ENCODE measurements at regions not wholly inside any gene's neighbourhood (a gene's known extent, or its start where the extent isn't known, plus 50 kb on each side); places are given as distances from the start of the nearest gene placed in this dataset.

- no peak for DNase-seq
Observed at GRCh38 chr6:97819710-97820109, 536.7 kb upstream of the MMS22L start.

DNA sequence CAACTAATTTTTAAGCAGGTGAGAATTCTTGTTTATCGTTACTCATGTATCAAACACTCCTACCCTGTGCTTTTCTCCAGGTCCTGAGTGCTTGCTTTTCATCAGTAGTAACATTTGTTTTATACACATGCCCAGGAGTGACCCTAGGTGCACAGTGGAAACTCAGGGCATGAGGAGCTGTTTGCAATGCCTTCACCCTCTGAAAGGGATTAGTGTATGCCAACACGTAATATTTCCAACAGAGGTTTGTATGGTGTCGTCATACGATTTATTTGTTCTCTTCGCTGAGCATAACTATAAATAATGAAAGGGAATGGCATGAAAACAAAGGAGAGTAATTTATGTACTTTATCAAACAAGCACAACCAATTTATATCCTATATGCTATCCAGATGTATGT, 537.4 kb upstream of the MMS22L start:
- DNase-seq: no peak

GRCh38 chr6:97822632-97823031, 539.6 kb upstream of the MMS22L start:
- DNase-seq: no peak

- DNase-seq: peak; percentile 86
Observed at GRCh38 chr6:97841763-97842162, 558.7 kb upstream of the MMS22L start.

- DNase-seq: no peak
Observed at GRCh38 chr6:97842521-97842920, 559.5 kb upstream of the MMS22L start.

DNA sequence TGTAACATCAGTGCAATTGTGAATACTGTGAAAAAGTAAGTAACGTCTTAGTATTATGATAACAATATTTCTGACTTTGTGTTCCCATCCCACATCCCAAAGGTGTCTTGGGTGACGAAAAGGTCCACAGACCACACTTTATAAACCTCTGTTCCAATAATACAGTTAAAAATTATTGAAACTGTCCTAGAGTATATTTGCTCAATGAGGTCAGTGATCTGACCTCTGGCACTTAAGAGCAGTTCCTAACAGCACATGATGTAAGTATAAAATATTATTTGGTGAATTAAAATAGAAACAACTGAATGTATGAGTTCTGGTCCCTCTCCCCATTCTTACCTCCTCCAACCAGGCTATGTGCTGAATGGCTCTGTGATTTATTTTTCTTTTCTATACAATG, 566.4 kb upstream of the MMS22L start:
- no peak for DNase-seq

DNA sequence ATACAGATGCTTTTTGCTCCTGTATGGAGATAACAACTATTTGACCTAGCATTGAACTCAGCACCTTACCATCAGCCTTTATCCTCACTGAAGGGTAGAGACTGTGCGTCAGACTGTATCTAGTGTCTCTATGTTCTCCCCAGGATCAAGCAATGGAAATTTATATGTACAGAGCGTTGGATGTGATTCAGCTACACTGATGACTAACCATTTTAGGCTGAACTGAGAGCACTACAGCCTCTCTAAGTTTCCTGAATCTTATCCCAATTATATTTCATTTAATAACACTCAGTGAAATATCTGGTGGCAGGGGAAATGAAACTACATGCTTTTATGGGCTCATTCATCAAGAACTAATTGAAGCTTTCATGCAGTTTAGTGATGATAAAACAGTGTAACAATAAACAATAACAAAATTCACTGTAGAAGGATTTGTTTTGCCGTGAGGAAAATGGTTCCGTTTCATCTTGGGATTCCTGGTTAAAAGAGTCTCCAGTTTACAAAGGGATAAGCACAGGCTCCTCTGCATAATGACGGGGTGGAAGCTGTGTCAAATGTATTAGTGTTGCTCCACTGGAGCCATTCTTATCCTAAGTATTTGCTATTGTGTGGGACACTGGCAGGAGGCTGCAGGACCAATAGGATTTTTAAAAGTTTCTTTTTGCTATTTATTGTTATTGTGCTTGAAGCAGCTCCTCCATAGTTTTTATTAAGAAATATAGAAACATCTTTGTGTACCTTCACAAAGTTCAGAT, 567.6 kb upstream of the MMS22L start:
- DNase-seq: peak; percentile 50

DNA sequence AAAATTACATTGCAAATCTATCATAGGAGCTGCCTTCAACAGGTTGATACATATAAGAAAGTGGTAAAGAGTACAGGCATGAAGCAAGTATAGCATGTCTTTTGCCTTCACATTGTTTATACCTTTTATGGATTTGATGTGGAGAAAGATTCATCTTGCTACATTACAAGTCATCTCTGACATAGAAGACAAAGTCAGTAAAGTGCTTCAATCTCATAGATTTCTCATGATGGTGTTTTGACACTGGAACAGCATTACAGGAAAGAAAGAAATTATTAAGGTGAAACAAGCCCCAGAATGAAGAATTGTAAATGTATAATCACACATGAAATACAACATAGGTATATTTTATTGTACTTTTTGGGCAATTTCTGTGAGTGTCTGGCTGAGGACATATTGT, 580.7 kb upstream of the MMS22L start:
- DNase-seq: no peak

DNA sequence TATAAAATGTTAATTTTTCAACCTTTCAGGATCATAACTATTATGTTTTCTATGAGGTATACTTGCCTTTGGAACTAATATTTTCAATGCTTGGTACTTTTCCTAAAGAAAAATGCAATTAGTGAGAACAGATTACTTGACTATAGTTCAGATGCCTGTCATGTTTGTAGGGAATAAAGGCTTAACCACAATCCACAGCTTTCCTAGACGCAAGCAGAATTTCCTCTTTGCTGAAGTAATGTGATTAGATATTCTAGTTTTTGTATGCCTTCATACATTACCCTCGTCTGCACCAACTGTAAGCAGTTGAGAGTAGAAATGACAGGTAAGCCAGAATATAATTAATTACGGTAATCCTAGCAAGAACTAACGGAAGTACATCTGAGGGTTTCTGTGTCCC, 581.4 kb upstream of the MMS22L start:
- DNase-seq: no peak

DNA sequence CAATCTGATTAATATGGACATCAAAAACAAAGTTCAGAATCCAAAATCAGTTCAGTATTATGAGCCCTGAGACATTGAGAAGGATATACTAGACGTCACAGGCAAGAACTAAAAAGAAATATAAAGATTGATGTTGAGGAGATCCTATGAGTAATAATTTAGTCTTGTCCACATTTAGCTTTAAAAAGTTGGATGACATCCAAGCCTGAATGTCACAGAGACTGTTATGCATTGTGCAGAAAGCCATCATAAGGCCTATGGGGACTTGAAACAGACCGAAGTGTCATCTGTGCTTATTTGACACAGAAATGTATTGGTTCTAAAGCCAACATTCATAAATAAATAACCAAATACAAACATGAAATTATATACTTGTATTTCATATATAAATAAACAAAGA, 581.8 kb upstream of the MMS22L start:
- peak; percentile 78 for DNase-seq

- peak; percentile 8 for DNase-seq
Observed at GRCh38 chr6:97865612-97866011, 582.6 kb upstream of the MMS22L start.

GRCh38 chr6:97866616-97867015, 583.6 kb upstream of the MMS22L start:
- DNase-seq: no peak

- no peak for DNase-seq
Observed at GRCh38 chr6:97867177-97867576, 584.2 kb upstream of the MMS22L start.

- no peak for DNase-seq
Observed at GRCh38 chr6:97870273-97870672, 587.3 kb upstream of the MMS22L start.

- DNase-seq: no peak
Observed at GRCh38 chr6:97876711-97877110, 593.7 kb upstream of the MMS22L start.

GRCh38 chr6:97882755-97883154, 599.7 kb upstream of the MMS22L start:
- no peak for DNase-seq

DNA sequence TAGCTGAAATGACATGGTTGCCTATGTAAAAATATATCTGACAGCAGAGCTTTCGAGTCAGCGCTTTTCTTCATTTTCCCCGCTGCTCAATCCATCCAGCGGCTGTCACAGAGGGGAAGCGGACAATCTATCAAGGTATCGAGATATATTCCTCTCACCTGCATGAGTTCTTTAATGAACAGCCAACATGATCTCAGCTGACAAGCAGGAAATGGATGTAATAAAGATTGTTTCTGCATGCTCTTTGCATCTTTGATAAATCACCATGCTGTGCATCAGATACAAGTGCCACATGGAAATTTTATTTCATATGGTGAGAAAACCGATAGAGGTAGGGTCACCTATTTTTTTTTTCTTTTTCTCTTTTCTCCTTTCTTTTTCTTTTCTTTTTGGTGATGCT, 602.3 kb upstream of the MMS22L start:
- no peak for DNase-seq

DNA sequence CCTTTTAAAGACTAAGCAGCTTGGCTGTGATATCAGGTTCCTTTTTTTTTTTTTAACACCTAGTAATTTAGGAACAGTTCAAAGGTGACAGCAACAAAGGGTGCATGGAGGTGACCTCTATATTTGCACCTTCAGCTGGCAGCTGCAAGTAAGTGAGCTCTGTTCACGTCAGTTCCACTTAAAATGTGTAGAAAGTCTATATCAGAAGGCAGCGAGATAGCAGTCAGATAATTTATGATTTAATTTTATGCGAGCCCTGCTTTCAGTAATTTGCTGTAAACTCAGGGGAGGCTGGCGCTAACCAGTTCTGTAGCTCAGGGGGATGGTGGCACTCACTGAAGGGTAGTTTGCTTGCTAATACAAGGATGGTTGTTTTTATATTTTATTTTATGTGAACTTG, 602.8 kb upstream of the MMS22L start:
- no peak for DNase-seq

GRCh38 chr6:97901531-97901930, 618.5 kb upstream of the MMS22L start:
- no peak for DNase-seq

GRCh38 chr6:97909380-97909779, 626.4 kb upstream of the MMS22L start:
- DNase-seq: no peak

GRCh38 chr6:97913721-97914120, 630.7 kb upstream of the MMS22L start:
- DNase-seq: no peak

DNA sequence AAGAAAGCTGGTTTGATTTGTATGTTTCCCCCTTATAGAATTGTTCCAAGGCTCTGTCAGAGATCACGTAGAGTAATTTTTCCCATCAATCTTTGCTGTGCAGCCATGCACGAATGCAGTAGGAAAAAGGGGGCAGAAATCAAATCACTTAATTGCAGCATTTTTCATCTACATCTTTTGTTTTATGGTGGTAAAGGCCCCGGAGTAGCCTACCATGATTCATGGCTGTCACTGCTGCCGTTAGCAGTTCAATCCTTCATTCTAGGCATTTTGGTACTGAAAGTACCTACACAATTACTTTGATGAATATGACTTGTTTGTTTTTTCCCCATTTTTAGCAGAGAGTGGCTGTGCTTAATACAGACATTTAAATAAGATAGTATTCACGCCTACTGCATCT, 631.9 kb upstream of the MMS22L start:
- no peak for DNase-seq

DNA sequence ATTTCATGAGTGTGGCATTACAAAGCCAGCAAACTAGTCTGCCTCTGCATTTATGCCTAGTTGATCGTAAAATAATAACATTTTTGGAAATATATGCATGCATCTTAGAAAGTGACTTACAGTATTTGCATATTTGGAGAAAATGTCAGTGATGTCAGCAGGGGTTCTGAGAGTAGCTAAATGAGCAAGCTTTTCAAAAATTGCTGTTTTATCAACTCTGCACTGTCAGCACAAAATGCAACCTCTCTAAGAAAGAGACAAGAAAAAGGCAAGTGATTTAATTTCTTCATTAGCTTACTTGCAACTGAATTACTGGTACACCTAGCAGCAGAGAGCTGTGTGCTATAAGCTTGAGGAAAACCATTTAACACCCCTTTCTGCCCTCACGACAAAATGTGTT, 632.5 kb upstream of the MMS22L start:
- DNase-seq: no peak

DNA sequence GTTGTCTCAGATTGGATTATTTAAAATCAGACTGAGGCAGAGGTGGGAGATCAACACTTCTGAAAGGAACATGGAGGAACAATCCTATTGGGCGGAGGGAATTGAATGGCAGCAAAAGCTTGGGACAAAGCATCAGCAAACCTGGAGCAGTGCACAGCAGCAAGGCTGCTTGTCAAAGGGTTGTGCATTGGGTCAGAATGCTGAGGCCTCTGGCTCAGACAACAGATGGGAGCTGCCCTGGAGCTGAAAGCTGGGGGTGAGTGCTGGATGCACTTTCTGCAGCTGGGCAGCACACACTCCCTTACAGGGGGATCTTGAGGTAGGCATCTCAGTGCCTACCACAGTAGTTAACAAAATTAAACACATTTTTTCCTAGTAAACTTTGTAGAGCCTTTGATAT, 634.4 kb upstream of the MMS22L start:
- no peak for DNase-seq

GRCh38 chr6:97919046-97919445, 636.0 kb upstream of the MMS22L start:
- DNase-seq: no peak
